WTC11 (cell line): ENCODE measurements at regions not wholly inside any gene's neighbourhood (a gene's known extent, or its start where the extent isn't known, plus 50 kb on each side); places are given as distances from the start of the nearest gene placed in this dataset.

Experiments
- ATAC-seq: fragments of 200-7000 bp; cut with Tn5 transposase; 2 replicates; pipeline ENCODE4 v1.10.0; 2021; ENCODE audit warnings: mild to moderate bottlenecking, moderate library complexity
- CTCF ChIA-PET: fragments of 300-600 bp; sonication (Branson Sonifier 250); formaldehyde crosslinking; loops from one replicate; lab custom pipeline; 2021; ENCODE audit warnings: antibody characterized with exemption; lab: Charles Lee
- POLR2A ChIA-PET: fragments of 350-600 bp; sonication (Branson Sonifier 250); formaldehyde crosslinking; loops from one replicate; lab custom pipeline; 2021; ENCODE audit warnings: antibody characterized with exemption; lab: Charles Lee
- DNase-seq: peaks from one replicate; pipeline ENCODE4 v3.0.0; 2021; ENCODE audit warnings: low spot score
- H3K27ac Mint-ChIP-seq: 2 replicates; pipeline ENCODE4 v1.8.0; 2021; ENCODE audit warnings: mixed read lengths
- H3K27me3 Mint-ChIP-seq: 2 replicates; pipeline ENCODE4 v1.8.0; 2021; ENCODE audit warnings: low read depth, mild to moderate bottlenecking, moderate library complexity, mixed read lengths
- H3K36me3 Mint-ChIP-seq: 2 replicates; pipeline ENCODE4 v1.8.0; 2021; ENCODE audit warnings: mixed read lengths
- H3K4me1 Mint-ChIP-seq: 2 replicates; pipeline ENCODE4 v1.8.0; 2022; ENCODE audit warnings: mixed read lengths
- H3K4me3 Mint-ChIP-seq: 2 replicates; pipeline ENCODE4 v1.8.0; 2021; ENCODE audit warnings: mild to moderate bottlenecking, moderate library complexity, mixed read lengths
- H3K9me3 Mint-ChIP-seq: 2 replicates; pipeline ENCODE4 v1.8.0; 2021; ENCODE audit warnings: mixed read lengths
- ATF6 ChIP-seq: sonication (generic); formaldehyde crosslinking; IDR thresholded peaks from 2 replicates; pipeline ENCODE4 v1.8.1; 2023; ENCODE audit warnings: mild to moderate bottlenecking, missing genetic modification reagents
- CREM ChIP-seq: sonication (generic); formaldehyde crosslinking; IDR thresholded peaks from 2 replicates; pipeline ENCODE4 v1.8.1; 2022; ENCODE audit warnings: mild to moderate bottlenecking, missing genetic modification reagents, moderate library complexity
- ESRRA ChIP-seq: sonication (generic); formaldehyde crosslinking; IDR thresholded peaks from 2 replicates; pipeline ENCODE4 v1.8.1; 2022; ENCODE audit warnings: mild to moderate bottlenecking, missing genetic modification reagents, borderline replicate concordance
- FOXJ3 ChIP-seq: sonication (generic); formaldehyde crosslinking; IDR thresholded peaks from 2 replicates; pipeline ENCODE4 v1.9.0; 2021; ENCODE audit warnings: missing genetic modification reagents, mild to moderate bottlenecking, borderline replicate concordance
- MYBL2 ChIP-seq: sonication (generic); formaldehyde crosslinking; IDR thresholded peaks from 2 replicates; pipeline ENCODE4 v1.8.1; 2023; ENCODE audit warnings: mild to moderate bottlenecking, moderate library complexity, missing genetic modification reagents
- NR3C1 ChIP-seq: sonication (generic); formaldehyde crosslinking; conservative IDR thresholded peaks from 2 replicates; pipeline ENCODE4 v1.8.1; 2023; ENCODE audit warnings: low read depth, mild to moderate bottlenecking, missing genetic modification reagents
- RORB ChIP-seq: fragments of 250-450 bp; sonication (Bioruptor Pico); IDR thresholded peaks from 2 replicates; pipeline ENCODE4 v1.9.0; 2021; ENCODE audit warnings: mild to moderate bottlenecking
- ZBTB43 ChIP-seq: sonication (generic); formaldehyde crosslinking; IDR thresholded peaks from 2 replicates; pipeline ENCODE4 v1.8.1; 2023; ENCODE audit warnings: mild to moderate bottlenecking, missing genetic modification reagents
- ZNF138 ChIP-seq: sonication (generic); formaldehyde crosslinking; conservative IDR thresholded peaks from 2 replicates; pipeline ENCODE4 v1.8.1; 2022; ENCODE audit warnings: mild to moderate bottlenecking, moderate library complexity, missing genetic modification reagents
- TF ChIP-seq, protein P1 (sequence below): fragments of 250-450 bp; sonication (Bioruptor Pico); conservative IDR thresholded peaks from 2 replicates; pipeline ENCODE4 v1.9.0; 2021; ENCODE audit warnings: mild to moderate bottlenecking
- TF ChIP-seq, protein P2 (sequence below): sonication (generic); formaldehyde crosslinking; IDR thresholded peaks from 2 replicates; pipeline ENCODE4 v1.8.0; 2023; ENCODE audit warnings: mild to moderate bottlenecking, missing genetic modification reagents
- TF ChIP-seq, protein P3 (sequence below): sonication (generic); formaldehyde crosslinking; IDR thresholded peaks from 2 replicates; pipeline ENCODE4 v1.8.1; 2023; ENCODE audit warnings: mild to moderate bottlenecking, missing genetic modification reagents, moderate library complexity
- TF ChIP-seq, protein P4 (sequence below): sonication (generic); formaldehyde crosslinking; IDR thresholded peaks from 2 replicates; pipeline ENCODE4 v1.8.0; 2023; ENCODE audit warnings: missing genetic modification reagents

GRCh38 chr13:69107436-69107835 lies 1000.2 kb upstream of the ATXN8OS start (continued):
- TF ChIP-seq, protein P1, sequence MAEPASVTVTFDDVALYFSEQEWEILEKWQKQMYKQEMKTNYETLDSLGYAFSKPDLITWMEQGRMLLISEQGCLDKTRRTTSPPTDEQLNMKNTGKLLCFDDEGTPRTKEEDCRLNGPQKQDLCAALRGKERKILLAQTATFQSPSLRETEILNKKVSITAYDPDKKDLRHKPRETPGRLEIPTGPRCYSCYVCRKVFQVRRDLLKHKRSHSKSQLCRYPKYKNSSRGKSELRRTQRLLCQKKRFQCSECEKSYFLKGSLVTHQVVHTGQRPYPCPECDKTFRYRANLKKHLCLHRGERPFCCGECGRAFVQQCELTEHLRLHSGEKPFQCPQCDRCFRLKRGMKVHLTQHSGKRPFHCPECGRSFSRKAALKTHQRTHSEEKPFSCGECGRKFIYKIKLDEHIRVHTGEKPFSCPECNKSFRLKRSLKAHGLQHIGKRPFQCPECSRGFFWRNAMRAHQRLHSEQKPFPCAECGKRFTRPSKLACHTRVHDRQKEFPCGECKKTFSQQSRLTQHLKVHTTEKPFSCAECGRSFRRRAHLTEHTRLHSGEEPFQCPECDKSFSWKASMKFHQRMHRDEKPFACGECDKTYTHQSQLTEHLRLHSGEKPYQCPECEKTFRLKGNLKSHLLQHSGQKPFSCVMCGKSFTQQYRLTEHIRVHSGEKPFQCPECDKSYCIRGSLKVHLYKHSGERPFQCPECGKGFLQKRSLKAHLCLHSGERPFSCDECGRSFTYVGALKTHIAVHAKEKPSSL = no peak
- TF ChIP-seq MYBL2 = no peak
- TF ChIP-seq ZNF138 (CRISPR knock-in tag) = no peak
- TF ChIP-seq, protein P2, sequence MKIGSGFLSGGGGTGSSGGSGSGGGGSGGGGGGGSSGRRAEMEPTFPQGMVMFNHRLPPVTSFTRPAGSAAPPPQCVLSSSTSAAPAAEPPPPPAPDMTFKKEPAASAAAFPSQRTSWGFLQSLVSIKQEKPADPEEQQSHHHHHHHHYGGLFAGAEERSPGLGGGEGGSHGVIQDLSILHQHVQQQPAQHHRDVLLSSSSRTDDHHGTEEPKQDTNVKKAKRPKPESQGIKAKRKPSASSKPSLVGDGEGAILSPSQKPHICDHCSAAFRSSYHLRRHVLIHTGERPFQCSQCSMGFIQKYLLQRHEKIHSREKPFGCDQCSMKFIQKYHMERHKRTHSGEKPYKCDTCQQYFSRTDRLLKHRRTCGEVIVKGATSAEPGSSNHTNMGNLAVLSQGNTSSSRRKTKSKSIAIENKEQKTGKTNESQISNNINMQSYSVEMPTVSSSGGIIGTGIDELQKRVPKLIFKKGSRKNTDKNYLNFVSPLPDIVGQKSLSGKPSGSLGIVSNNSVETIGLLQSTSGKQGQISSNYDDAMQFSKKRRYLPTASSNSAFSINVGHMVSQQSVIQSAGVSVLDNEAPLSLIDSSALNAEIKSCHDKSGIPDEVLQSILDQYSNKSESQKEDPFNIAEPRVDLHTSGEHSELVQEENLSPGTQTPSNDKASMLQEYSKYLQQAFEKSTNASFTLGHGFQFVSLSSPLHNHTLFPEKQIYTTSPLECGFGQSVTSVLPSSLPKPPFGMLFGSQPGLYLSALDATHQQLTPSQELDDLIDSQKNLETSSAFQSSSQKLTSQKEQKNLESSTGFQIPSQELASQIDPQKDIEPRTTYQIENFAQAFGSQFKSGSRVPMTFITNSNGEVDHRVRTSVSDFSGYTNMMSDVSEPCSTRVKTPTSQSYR (CRISPR knock-in tag) = no peak
- no peak for TF ChIP-seq ZBTB43 (CRISPR knock-in tag)
- TF ChIP-seq ESRRA (CRISPR knock-in tag) = no peak
- TF ChIP-seq FOXJ3 (CRISPR knock-in tag) = no peak
- no peak for TF ChIP-seq ATF6 (CRISPR knock-in tag)
- no peak for TF ChIP-seq RORB (CRISPR knock-in tag)
- TF ChIP-seq, protein P3, sequence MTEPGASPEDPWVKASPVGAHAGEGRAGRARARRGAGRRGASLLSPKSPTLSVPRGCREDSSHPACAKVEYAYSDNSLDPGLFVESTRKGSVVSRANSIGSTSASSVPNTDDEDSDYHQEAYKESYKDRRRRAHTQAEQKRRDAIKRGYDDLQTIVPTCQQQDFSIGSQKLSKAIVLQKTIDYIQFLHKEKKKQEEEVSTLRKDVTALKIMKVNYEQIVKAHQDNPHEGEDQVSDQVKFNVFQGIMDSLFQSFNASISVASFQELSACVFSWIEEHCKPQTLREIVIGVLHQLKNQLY = no peak
- TF ChIP-seq CREM (CRISPR knock-in tag) = no peak
- TF ChIP-seq, all 79 proteins: peak for 0

- Mint-ChIP-seq H3K27me3 (no peaks in the 10 kb centered on the region; the same call in 1 of the 2 replicates), H3K9me3 (peaks cover 22% of the 10 kb centered on the region), H3K4me3 (no peak overlapping the region)
- DNase-seq (no peak), ATAC-seq (no peak)
- POLR2A ChIA-PET = interaction anchor here (0.7 kb wide), 1 partner anchor 801 kb away, joined by 3 read pairs; no protein-coding TSS in a partner anchor
- TF ChIP-seq ATF6 (CRISPR knock-in tag) (no peak), NR3C1 (CRISPR knock-in tag) (no peak)
- TF ChIP-seq, protein P4, sequence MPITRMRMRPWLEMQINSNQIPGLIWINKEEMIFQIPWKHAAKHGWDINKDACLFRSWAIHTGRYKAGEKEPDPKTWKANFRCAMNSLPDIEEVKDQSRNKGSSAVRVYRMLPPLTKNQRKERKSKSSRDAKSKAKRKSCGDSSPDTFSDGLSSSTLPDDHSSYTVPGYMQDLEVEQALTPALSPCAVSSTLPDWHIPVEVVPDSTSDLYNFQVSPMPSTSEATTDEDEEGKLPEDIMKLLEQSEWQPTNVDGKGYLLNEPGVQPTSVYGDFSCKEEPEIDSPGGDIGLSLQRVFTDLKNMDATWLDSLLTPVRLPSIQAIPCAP (CRISPR knock-in tag) = no peak
- TF ChIP-seq, all 79 proteins: peak for 0
- H3K4me1 Mint-ChIP-seq = 0 out of 2 replicates have a peak, but pooled peaks cover under 1% of the 10 kb centered on the region
- H3K27ac Mint-ChIP-seq = no peak overlapping the region
- peaks cover 7% of the 10 kb centered on the region; the same call in 1 of the 2 replicates for H3K36me3 Mint-ChIP-seq
- CTCF ChIA-PET = no interaction called here
These were observed 1005.8 kb upstream of the ATXN8OS start for GRCh38 chr13:69101841-69102240.
